ENCODE measurements at regions not wholly inside any gene's neighbourhood (a gene's known extent, or its start where the extent isn't known, plus 50 kb on each side); places are given as distances from the start of the nearest gene placed in this dataset.

DNA sequence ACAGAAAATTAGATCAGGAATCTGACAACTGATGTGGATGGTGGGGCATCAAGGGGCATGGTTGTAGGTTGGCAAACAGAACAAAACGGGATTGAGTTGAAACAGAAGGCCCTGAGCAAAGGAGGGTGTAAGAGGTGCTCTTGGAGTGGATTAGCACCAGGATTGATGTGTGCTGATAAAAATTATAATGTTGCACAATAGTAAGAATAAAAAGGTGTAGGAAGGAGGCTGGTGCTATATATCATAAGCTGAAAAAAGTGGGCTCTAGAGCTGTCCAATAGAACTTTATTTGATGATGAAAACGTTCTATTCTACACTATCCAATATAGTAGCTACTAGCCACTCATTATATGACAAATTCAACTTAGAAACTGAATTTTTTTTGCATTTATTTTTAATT, 263.1 kb upstream of the GYPC start:
- DNase-seq (ENCODE audit: low read depth) = no peak

- no peak for DNase-seq (ENCODE audit: low read depth)
Observed at GRCh38 chr2:126399001-126399400, 257.0 kb upstream of the GYPC start.

DNA sequence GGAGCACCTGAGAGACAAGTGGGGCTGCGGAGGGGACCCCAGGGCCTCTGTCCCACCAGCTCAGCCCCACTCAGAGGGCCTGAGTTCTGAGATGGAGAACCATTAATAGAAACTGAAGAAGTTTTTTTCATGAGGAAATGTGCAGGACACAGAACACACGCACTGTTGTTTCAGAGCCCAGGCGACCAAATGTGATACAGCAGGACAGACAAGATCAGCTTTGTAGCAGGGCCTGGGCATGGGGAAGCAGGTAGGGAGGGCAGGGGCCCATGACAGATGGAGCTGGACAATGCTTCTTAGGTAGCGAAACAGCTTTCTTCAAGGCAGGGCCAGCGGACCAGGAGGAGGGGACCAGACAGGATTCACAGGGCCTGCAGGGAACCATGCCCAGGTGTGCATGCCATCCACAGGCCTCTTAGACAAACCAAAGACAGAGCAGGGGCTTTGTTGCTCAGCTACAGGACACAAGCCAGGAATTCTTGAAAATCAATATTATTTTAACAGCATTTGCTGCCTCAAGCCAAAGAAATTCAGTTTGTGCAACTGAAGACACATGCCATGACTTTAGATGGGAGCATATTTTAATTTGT, 252.8 kb upstream of the GYPC start:
- no peak for DNase-seq (ENCODE audit: low read depth)

DNA sequence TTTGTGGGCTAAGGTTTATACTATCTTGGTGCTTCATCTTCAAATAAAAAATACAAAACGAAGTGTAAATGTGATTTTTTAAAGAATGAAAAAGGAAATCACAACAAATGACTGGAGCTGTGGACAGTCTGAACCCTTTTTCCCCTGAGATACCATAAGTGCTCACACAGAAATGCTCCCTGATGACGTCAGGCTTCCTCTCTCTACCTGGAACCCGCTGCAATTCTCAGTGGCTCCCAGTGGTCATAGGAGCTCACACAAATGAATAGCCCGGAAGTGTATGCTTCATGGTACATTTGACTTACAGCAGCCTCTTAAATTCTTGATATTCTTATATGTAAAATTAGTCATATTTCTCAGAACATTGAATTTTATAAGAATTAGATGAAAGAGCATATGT, 249.7 kb upstream of the GYPC start:
- no peak for DNase-seq (ENCODE audit: low read depth)

DNA sequence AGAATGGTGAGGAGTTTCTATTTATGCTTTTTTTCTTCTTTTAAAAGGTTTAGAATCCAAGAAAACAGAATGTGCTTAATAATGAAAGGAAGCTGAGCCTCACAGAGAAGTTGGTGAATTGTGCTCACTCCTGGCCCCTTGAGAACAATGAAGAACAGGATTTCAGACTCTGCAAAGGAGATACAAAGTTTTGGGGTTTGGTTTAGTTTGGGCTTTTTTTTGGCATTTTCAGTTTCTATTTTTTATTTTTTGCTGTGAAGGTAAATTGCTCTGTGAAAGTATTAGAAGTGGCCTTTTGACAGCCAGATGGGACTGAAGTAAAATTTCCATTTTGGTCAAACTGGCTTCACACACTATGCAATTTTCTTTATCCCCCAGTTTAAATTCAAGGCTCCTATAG, 247.3 kb upstream of the GYPC start:
- DNase-seq (ENCODE audit: low read depth) = no peak

GRCh38 chr2:126409850-126410249, 246.1 kb upstream of the GYPC start:
- DNase-seq (ENCODE audit: low read depth) = no peak

- no peak for DNase-seq (ENCODE audit: low read depth)
Observed at GRCh38 chr2:126413079-126413478, 242.9 kb upstream of the GYPC start.

DNA sequence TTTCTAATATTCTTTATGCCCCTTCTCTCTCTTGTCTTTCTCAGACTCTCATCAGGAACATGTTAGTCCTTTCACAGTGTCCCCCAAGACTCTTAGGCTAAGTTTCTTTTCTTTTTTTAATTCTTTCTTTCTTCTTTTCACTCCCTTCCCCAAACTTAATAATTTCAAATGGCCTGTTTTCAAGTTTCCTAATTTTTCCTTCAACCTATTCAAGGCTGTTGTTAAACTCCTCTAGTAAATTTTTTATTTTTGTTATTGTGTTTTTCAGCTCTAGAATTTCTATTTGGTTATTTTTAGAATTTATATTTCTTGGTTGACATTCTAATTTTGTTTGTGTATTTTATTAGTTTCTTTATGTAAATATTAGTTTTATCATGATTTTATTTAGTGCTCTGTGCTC, 236.6 kb upstream of the GYPC start:
- DNase-seq (ENCODE audit: low read depth) = no peak

- DNase-seq (ENCODE audit: low read depth) = no peak
Observed at GRCh38 chr2:126425943-126426342, 230.0 kb upstream of the GYPC start.

GRCh38 chr2:126429103-126429502, 226.9 kb upstream of the GYPC start:
- no peak for DNase-seq (ENCODE audit: low read depth)

DNA sequence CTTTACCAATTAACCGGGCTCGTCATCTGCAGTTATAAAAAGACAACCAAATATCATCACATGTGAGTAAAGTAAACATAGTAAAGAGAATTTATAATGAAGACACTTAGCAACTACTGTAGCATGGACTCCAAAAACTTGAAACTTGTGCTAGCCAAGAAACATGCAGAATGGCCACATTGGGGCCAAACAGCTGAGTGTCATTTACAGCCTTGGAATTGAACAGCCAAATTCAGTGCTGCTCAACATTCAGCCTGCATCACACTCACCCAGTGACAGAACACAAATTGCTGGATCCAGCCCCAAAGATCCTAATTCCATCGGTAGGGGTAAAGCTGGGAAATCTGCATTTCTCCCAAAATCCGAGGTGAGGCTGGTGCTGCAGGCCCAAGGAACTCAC, 224.8 kb upstream of the GYPC start:
- DNase-seq (ENCODE audit: low read depth) = no peak

DNA sequence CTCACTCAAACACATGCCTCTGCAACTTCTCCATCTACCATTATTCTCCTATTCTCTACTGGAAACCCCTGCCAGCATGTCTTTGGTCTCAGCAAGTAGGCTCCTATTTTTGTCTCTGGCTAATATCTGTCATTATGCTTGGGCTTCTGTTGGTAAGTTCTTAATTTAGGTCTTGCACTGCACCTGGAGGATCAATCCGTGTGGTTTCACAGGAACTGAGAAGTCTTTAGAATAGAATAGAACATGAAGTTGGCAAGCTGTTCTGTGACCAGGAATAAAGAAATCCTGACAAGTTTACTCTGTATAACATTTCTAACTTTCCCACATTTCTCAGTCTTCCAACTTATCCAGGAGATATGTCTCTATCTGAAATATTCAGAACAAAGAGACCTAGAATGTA, 219.5 kb upstream of the GYPC start:
- no peak for DNase-seq (ENCODE audit: low read depth)

DNA sequence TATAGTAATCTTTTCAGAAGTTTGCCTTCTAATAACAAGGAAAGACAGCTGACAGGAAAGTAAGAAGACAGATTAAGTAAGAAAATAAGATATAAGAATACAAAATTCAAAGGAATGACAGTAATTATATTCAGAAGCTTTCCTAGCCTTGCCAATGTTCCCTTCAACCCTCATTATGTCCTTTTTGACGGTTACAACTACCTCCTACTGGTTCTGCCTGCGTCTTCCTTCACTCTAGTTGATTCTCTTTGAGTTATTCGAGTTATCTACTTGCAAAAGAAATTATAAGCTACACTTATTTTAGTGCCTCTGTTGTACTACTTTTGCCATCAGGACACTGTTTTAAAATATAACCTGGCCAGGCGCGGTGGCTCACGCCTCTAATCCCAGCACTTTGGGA, 218.9 kb upstream of the GYPC start:
- DNase-seq (ENCODE audit: low read depth) = no peak

- DNase-seq (ENCODE audit: low read depth) = no peak
Observed at GRCh38 chr2:126444512-126444911, 211.4 kb upstream of the GYPC start.

- DNase-seq (ENCODE audit: low read depth) = no peak
Observed at GRCh38 chr2:126446106-126446695, 209.8 kb upstream of the GYPC start.

DNA sequence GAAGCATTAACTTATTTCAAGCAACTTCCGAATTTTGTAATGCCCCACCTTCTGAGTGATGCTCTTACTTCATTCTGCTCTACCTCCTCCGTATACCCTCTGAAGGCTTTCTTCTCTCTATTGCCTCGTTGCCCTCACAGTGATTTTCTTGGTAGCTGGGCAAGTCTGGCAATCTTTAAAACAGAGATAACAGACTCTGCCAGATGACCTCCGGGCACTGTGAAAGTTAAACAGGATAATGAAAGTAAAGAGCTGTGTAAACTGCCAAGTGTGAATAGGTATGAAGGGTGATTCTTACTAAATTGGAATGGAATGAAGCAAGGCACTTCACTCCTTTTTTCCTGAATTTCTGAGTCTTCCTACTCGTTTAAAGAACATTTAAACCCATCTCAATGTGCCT, 207.3 kb upstream of the GYPC start:
- DNase-seq (ENCODE audit: low read depth) = no peak

GRCh38 chr2:126449677-126450076, 206.3 kb upstream of the GYPC start:
- no peak for DNase-seq (ENCODE audit: low read depth)

DNA sequence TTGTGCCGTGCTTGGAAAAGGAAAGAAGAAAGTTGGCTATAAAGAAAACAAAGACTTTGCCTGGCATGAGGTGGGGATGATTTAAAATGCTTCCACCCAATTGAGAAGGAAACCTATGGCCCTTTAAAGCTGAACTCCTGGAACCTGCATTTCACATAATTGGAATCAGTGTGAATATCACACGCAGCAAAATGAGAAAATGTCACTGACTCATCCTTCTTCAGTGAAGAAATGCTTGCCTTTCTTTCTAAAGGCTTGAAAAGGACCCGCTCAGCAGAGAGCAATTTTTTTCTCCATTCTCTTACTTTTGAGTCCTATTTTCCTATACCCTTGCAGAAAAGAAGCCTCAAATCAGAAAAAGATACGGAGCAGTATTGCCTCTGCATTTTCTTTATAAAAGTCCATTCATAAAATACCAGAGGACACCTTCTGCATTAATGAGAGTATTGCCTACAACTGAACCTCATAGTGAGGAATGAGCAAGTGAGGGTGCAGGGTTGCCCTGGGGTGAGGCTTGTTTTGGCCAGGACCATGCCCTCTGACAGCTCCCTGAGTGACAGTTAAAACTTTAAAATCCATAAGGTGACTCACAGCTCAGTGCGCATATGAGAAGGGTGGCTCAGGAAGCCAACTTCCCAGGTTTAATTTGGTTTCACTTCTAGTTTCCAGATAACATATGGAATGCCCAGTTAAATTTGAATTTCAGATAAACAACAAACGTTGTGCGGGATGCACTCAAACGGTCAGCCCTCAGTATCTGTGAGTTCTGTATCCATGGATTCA, 191.9 kb upstream of the GYPC start:
- DNase-seq (ENCODE audit: low read depth) = no peak

DNA sequence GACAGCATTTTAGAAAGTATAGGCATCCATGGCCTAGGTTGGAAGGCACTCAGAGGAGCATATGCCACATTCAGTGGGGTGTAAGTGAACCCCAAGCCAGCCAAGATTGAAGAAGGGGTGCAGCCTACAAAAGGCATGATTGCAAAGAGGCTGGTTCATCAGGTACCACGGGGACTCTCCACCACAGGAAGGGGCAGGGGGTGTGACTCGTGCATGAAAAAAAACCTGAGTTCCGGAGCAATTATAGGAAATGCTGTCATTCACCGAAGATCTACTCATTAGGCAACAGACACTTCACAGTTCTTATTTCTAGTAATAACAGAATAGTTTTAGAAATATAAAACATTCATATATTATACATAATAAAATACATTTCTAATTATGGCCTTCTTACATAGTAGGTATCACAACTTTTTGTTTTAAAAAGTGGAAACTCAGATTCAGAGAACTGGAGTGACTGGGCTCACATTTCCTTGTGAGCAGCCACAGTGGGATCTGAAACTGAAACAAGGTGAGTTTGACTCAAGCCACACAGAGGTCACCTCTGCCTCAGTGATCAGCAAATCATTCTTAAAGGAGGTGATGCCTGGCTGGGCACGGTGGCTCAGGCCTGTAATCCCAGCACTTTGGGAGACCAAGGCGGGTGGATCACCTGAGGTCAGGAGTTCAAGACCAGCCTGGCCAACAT, 188.4 kb upstream of the GYPC start:
- DNase-seq (ENCODE audit: low read depth) = no peak

- DNase-seq (ENCODE audit: low read depth) = no peak
Observed at GRCh38 chr2:126475031-126475430, 180.9 kb upstream of the GYPC start.

- no peak for DNase-seq (ENCODE audit: low read depth)
Observed at GRCh38 chr2:126476691-126477090, 179.3 kb upstream of the GYPC start.

DNA sequence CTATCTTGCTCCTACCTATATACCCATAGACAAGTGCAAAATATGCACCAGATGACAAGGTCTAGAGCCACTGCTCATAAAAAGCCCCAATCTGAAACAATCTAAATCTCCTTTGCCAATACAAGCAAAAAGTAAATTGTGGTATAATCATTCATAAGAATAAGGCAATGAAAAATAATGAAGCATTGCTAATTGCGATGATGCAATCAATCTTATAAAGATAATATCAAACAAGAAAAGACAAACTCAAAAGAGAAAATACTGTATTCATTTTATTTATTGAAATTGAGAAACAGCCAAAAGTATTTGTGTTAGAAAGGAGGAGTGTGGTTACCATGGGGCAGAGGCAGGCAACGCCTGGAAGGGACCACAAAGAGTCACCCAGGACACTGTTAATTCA, 175.9 kb upstream of the GYPC start:
- DNase-seq (ENCODE audit: low read depth) = no peak

All from ELR (cell line).